Liver (tissue), 8 donors: ENCODE measurements at regions not wholly inside any gene's neighbourhood (a gene's known extent, or its start where the extent isn't known, plus 50 kb on each side); places are given as distances from the start of the nearest gene placed in this dataset.

Source experiments
- DNase-seq: peaks from one replicate; pipeline ENCODE4 v3.0.0-alpha.2; 2017; ENCODE audit warnings: low spot score
- H3K27ac ChIP-seq, 2 donors: one replicate each; pipeline ENCODE4 v1.7.0; 2013; ENCODE audit warnings: inconsistent platforms in 2 of 2, low read length in 2 of 2, control low read depth in 1 of 2, low read depth in 1 of 2, mild to moderate bottlenecking in 1 of 2
- H3K27me3 ChIP-seq, 4 donors: one replicate each; pipeline versions ENCODE4 v1.6.1 to v1.7.0; 2013; ENCODE audit warnings: low read length in 3 of 4, inconsistent platforms in 1 of 4, mild to moderate bottlenecking in 1 of 4, moderate library complexity in 1 of 4; ENCODE audit not compliant: control insufficient read depth in 4 of 4, insufficient read depth in 4 of 4
- H3K36me3 ChIP-seq, 4 donors: one replicate each; pipeline versions ENCODE4 v1.6.1 to v1.7.0; 2013; ENCODE audit warnings: low read length in 3 of 4, mild to moderate bottlenecking in 3 of 4, low read depth in 1 of 4, moderate library complexity in 1 of 4; ENCODE audit not compliant: control insufficient read depth in 4 of 4, insufficient read depth in 3 of 4
- H3K4me1 ChIP-seq, 4 donors: one replicate each; pipeline versions ENCODE4 v1.6.1 to v1.7.0; 2013; ENCODE audit warnings: low read length in 3 of 4, mild to moderate bottlenecking in 3 of 4, moderate library complexity in 1 of 4; ENCODE audit not compliant: control insufficient read depth in 4 of 4, insufficient read depth in 4 of 4
- H3K4me3 ChIP-seq, 3 donors: one replicate each; pipeline versions ENCODE4 v1.6.1 to v1.7.0; 2013; ENCODE audit warnings: low read length in 3 of 3, control low read depth in 1 of 3, low read depth in 1 of 3, mild to moderate bottlenecking in 1 of 3
- H3K9ac ChIP-seq, 2 donors: one replicate each; pipeline ENCODE4 v1.7.0; 2013; ENCODE audit warnings: low read length in 2 of 2, mild to moderate bottlenecking in 2 of 2, moderate library complexity in 2 of 2, control low read depth in 1 of 2, low read depth in 1 of 2
- H3K9me3 ChIP-seq, 4 donors: one replicate each; pipeline versions ENCODE4 v1.6.1 to v1.7.0; 2013; ENCODE audit warnings: low read length in 3 of 4; ENCODE audit not compliant: control insufficient read depth in 4 of 4
- CTCF ChIP-seq: fragments of 150-350 bp; IDR thresholded peaks from 2 replicates; pipeline ENCODE4 v1.5.1; 2017; ENCODE audit warnings: improper control_type of control experiment, low read depth, low read length; ENCODE audit not compliant: missing input control
- FOXA2 ChIP-seq: IDR thresholded peaks from 2 replicates; pipeline ENCODE4 v1.6.1; 2016; ENCODE audit warnings: antibody characterized with exemption
- HNF4A ChIP-seq, 2 donors: conservative IDR thresholded peaks; 2 replicates each; pipeline ENCODE4 v1.6.1; 2016; ENCODE audit warnings: antibody characterized with exemption in 2 of 2, mild to moderate bottlenecking in 2 of 2
- HNF4G ChIP-seq: IDR thresholded peaks from 2 replicates; pipeline ENCODE4 v1.6.1; 2016; ENCODE audit warnings: antibody characterized with exemption
- NR2F2 ChIP-seq: IDR thresholded peaks from 2 replicates; pipeline ENCODE4 v1.6.1; 2016; ENCODE audit warnings: antibody characterized with exemption
- REST ChIP-seq: IDR thresholded peaks from 2 replicates; pipeline ENCODE4 v1.6.1; 2016; ENCODE audit warnings: antibody characterized with exemption, mild to moderate bottlenecking
- RXRA ChIP-seq, 2 donors: IDR thresholded peaks; 2 replicates each; pipeline ENCODE4 v1.6.1; 2017 to 2018; ENCODE audit warnings: antibody characterized with exemption in 2 of 2, mild to moderate bottlenecking in 1 of 2
- SP1 ChIP-seq: IDR thresholded peaks from 2 replicates; pipeline ENCODE4 v1.6.1; 2018; ENCODE audit warnings: antibody characterized with exemption, mild to moderate bottlenecking
- TAF1 ChIP-seq: conservative IDR thresholded peaks from 2 replicates; pipeline ENCODE4 v1.6.1; 2016; ENCODE audit warnings: antibody characterized with exemption, mild to moderate bottlenecking
- WGBS: extraction: QIAGEN DNeasy Blood & Tissue Kit; methylation state at CpG from one replicate; pipeline ENCODE4 v1.1.7; 2013; 5-methylcytosine and 5-hydroxymethylcytosine counted together
- donor health status: healthy.
- donor health status: healthy.
- donor health status: healthy.
- donor health status: healthy.
- donor health status: healthy.

- H3K9ac ChIP-seq, result no peak overlapping the region
- no peaks in the 10 kb centered on the region for H3K36me3 ChIP-seq
- H3K9me3 ChIP-seq, result no peaks in the 10 kb centered on the region
- no peaks in the 10 kb centered on the region for H3K27me3 ChIP-seq
- H3K27ac ChIP-seq, result no peak overlapping the region
- no peak for DNase-seq
- no peak overlapping the region for H3K4me3 ChIP-seq
- 81% methylated on average over 2 of the region's 2 CpGs for WGBS
- no peaks in the 10 kb centered on the region for H3K4me1 ChIP-seq
- TF ChIP-seq NR2F2 (no peak), HNF4A (conservative IDR thresholded peaks at IDR 0.05) (no peak), CTCF (no peak), REST (no peak), RXRA (IDR thresholded peaks at IDR 0.05) (no peak), TAF1 (no peak), HNF4G (no peak), FOXA2 (no peak), SP1 (no peak)
These were observed 102.8 kb upstream of the MBL2 start for GRCh38 chr10:52875336-52875735.

DNA sequence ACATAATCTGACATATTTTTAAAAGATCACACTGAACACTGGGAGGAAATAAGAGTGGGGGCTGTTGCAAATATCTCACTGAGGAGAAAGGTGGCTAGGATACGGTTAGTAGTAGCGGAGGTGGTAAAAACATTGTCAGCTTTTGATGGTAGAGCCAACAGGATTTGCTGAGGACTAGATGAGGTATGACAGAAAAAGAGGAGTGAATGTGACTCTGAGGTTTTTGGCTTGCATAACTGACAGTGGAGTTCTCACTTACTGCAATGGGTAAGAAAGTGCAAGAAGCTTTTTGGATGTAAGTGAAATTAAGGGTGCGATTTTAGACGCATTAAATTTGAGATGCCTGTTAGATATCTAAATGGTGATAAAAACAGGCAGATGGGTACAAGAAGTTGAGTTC lies 102.0 kb upstream of the MBL2 start:
- no peak overlapping the region for H3K27ac ChIP-seq
- no peaks in the 10 kb centered on the region for H3K36me3 ChIP-seq
- no peaks in the 10 kb centered on the region for H3K9me3 ChIP-seq
- 79% methylated on average over 4 of the region's 4 CpGs for WGBS
- H3K27me3 ChIP-seq, result no peaks in the 10 kb centered on the region
- H3K4me1 ChIP-seq, result no peaks in the 10 kb centered on the region
- TF ChIP-seq REST, result no peak
- no peak for DNase-seq
- H3K4me3 ChIP-seq, result no peak overlapping the region
- no peak overlapping the region for H3K9ac ChIP-seq
